Breast epithelium (tissue), 3 donors: ENCODE measurements at regions not wholly inside any gene's neighbourhood (a gene's known extent, or its start where the extent isn't known, plus 50 kb on each side); places are given as distances from the start of the nearest gene placed in this dataset.

ENCODE experiments used
- CTCF ChIP-seq, 3 donors: fragments of 450-650 bp; IDR thresholded peaks; one replicate each; pipeline ENCODE4 v1.5.1; 2016 to 2017; ENCODE audit warnings: antibody characterized with exemption in 3 of 3, mild to moderate bottlenecking in 3 of 3, moderate library complexity in 3 of 3
- POLR2A ChIP-seq: fragments of 450-650 bp; IDR thresholded peaks from one replicate; pipeline ENCODE4 v1.6.1; 2016; ENCODE audit warnings: antibody characterized with exemption, mild to moderate bottlenecking, moderate library complexity

- TF ChIP-seq CTCF (IDR thresholded peaks at IDR 0.05) (no peak), POLR2A (no peak)
Observed at GRCh38 chr5:101091902-101092301, 188.8 kb upstream of the ST8SIA4 start.
